HEK293T (cell line): ENCODE measurements at regions not wholly inside any gene's neighbourhood (a gene's known extent, or its start where the extent isn't known, plus 50 kb on each side); places are given as distances from the start of the nearest gene placed in this dataset.

Experiments used
- ARNT ChIP-seq: fragments of 450-650 bp; IDR thresholded peaks from 2 replicates; pipeline ENCODE4 v1.6.1; 2017; ENCODE audit warnings: mild to moderate bottlenecking
- BHLHE40 ChIP-seq: fragments of 450-650 bp; IDR thresholded peaks from 2 replicates; pipeline ENCODE4 v1.6.1; 2016; ENCODE audit warnings: mild to moderate bottlenecking, moderate library complexity, borderline replicate concordance
- ELF4 ChIP-seq: fragments of 450-650 bp; IDR thresholded peaks from 2 replicates; pipeline ENCODE4 v1.6.1; 2017; ENCODE audit warnings: antibody characterized with exemption
- FOXA1 ChIP-seq: fragments of 450-650 bp; IDR thresholded peaks from 2 replicates; pipeline ENCODE4 v1.6.1; 2016; ENCODE audit warnings: mild to moderate bottlenecking
- FOXK2 ChIP-seq: fragments of 450-650 bp; IDR thresholded peaks from 2 replicates; pipeline ENCODE4 v1.6.1; 2016; ENCODE audit warnings: mild to moderate bottlenecking
- FOXM1 ChIP-seq: fragments of 450-650 bp; IDR thresholded peaks from 2 replicates; pipeline ENCODE4 v1.6.1; 2017; ENCODE audit warnings: mild to moderate bottlenecking, borderline replicate concordance
- L3MBTL2 ChIP-seq: fragments of 450-650 bp; conservative IDR thresholded peaks from 2 replicates; pipeline ENCODE4 v1.6.1; 2016; ENCODE audit warnings: mild to moderate bottlenecking
- SP1 ChIP-seq: fragments of 450-650 bp; IDR thresholded peaks from 2 replicates; pipeline ENCODE4 v1.6.1; 2017
- SUZ12 ChIP-seq: fragments of 450-650 bp; IDR thresholded peaks from 2 replicates; pipeline ENCODE4 v1.6.1; 2016; ENCODE audit warnings: mild to moderate bottlenecking
- TARDBP ChIP-seq: fragments of 450-650 bp; IDR thresholded peaks from 2 replicates; pipeline ENCODE4 v1.6.1; 2016
- ZNF384 ChIP-seq: fragments of 450-650 bp; IDR thresholded peaks from 2 replicates; pipeline ENCODE4 v1.6.1; 2016

GRCh38 chr10:28427376-28427775, 105.5 kb upstream of the WAC start:
- no peak for TF ChIP-seq SP1
- TF ChIP-seq FOXK2 = no peak
- no peak for TF ChIP-seq FOXA1
- TF ChIP-seq ARNT = no peak
- TF ChIP-seq FOXM1 = no peak
- TF ChIP-seq ZNF384 = no peak
- TF ChIP-seq BHLHE40 = no peak
- no peak for TF ChIP-seq TARDBP
- no peak for TF ChIP-seq ELF4
- no peak for TF ChIP-seq SUZ12
- TF ChIP-seq L3MBTL2 = no peak
